ENCODE measurements at regions not wholly inside any gene's neighbourhood (a gene's known extent, or its start where the extent isn't known, plus 50 kb on each side); places are given as distances from the start of the nearest gene placed in this dataset.
"Not testable (repeated sequence)": the region's sequence is repeated elsewhere in the genome, so short reads cannot be mapped to it uniquely, and the experiment has no call there.

- not testable (repeated sequence) for TF ChIP-seq KAT7 (CRISPR knock-in tag; IDR thresholded peaks at IDR 0.05; ENCODE audit: borderline replicate concordance); TCF7L2 (IDR thresholded peaks at IDR 0.05; ENCODE audit: low read depth, low read length); EZH2 (conservative IDR thresholded peaks at IDR 0.05; ENCODE audit: low read depth, low read length); ATF2 (CRISPR knock-in tag; IDR thresholded peaks at IDR 0.05)
Measured at GRCh38 chr17:22075918-22076317, 383.6 kb downstream of the KCNJ18 start.
